Gastroesophageal sphincter (tissue), 4 donors: ENCODE measurements at regions not wholly inside any gene's neighbourhood (a gene's known extent, or its start where the extent isn't known, plus 50 kb on each side); places are given as distances from the start of the nearest gene placed in this dataset.

Source experiments
- ATAC-seq: fragments of 150-250 bp; one replicate; pipeline ENCODE4 v1.9.1; 2016; ENCODE audit warnings: mild to moderate bottlenecking, moderate library complexity
- H3K27ac ChIP-seq, 4 donors: fragments of 200-600 bp; sonication (generic) in 3 of 4; 1 replicate in 3 of 4; 2 replicates in 1 of 4; pipeline ENCODE4 v1.5.1; 2016 to 2019
- H3K27me3 ChIP-seq: fragments of 200-600 bp; sonication (generic); one replicate; pipeline ENCODE4 v1.5.1; 2019
- H3K36me3 ChIP-seq, 2 donors: fragments of 200-600 bp; sonication (generic); one replicate each; pipeline ENCODE4 v1.5.1; 2019; ENCODE audit warnings: control low read depth in 1 of 2
- H3K4me1 ChIP-seq, 3 donors: fragments of 200-600 bp; sonication (generic); 1 replicate in 2 of 3; 2 replicates in 1 of 3; pipeline ENCODE4 v1.5.1; 2016 to 2019; ENCODE audit warnings: control low read depth in 2 of 3
- H3K4me3 ChIP-seq, 2 donors: fragments of 200-600 bp; sonication (generic); one replicate each; pipeline ENCODE4 v1.5.1; 2019; ENCODE audit warnings: mild to moderate bottlenecking in 1 of 2, moderate library complexity in 1 of 2
- H3K9me3 ChIP-seq, 3 donors: fragments of 200-600 bp; sonication (generic); one replicate each; pipeline ENCODE4 v1.5.1; 2017 to 2019; ENCODE audit warnings: control low read depth in 2 of 3
- CTCF ChIP-seq, 4 experiments: fragments of 200-600 bp in 2 of 4; fragments of 450-650 bp in 2 of 4; sonication (generic) in 1 of 4; IDR thresholded peaks; one replicate each; pipeline ENCODE4 v1.5.1; 2017 to 2019; ENCODE audit warnings: antibody characterized with exemption in 4 of 4, mild to moderate bottlenecking in 2 of 4, moderate library complexity in 2 of 4
- EP300 ChIP-seq: sonication (generic); formaldehyde crosslinking; IDR thresholded peaks from one replicate; pipeline ENCODE4 v1.6.1; 2017; ENCODE audit warnings: antibody characterized with exemption, mild to moderate bottlenecking
- POLR2A ChIP-seq, 2 donors: fragments of 450-650 bp; IDR thresholded peaks; one replicate each; pipeline ENCODE4 v1.6.1; 2017; ENCODE audit warnings: antibody characterized with exemption in 2 of 2, mild to moderate bottlenecking in 2 of 2, moderate library complexity in 1 of 2
- POLR2AphosphoS5 ChIP-seq: sonication (generic); formaldehyde crosslinking; IDR thresholded peaks from one replicate; pipeline ENCODE4 v1.6.1; 2017; ENCODE audit warnings: antibody characterized with exemption
- WGBS, 2 donors: methylation state at CpG; one replicate each; pipeline ENCODE4 v1.1.5; 2018; ENCODE audit warnings: low coverage in 1 of 2; 5-methylcytosine and 5-hydroxymethylcytosine counted together

- H3K9me3 ChIP-seq = no peaks in the 10 kb centered on the region
- WGBS, 2 donors = 52 to 60% methylated on average over 8 of the region's 8 CpGs
- peak; percentile 86 for ATAC-seq
- H3K4me3 ChIP-seq = no peak overlapping the region
- no peaks in the 10 kb centered on the region for H3K27me3 ChIP-seq
- no peaks in the 10 kb centered on the region for H3K36me3 ChIP-seq
- TF ChIP-seq CTCF (IDR thresholded peaks at IDR 0.05) (no peak), POLR2AphosphoS5 (peak; percentile 64)
- H3K4me1 ChIP-seq = peaks cover 0 to 12% (median 4%) of the 10 kb centered on the region in 3 donors
- peak overlapping the region in 2 of 4 donors; percentile 12 to 16 for H3K27ac ChIP-seq
These were observed 61.1 kb upstream of the SLC22A16 start for GRCh38 chr6:110537208-110538123.

- no peak overlapping the region for H3K27ac ChIP-seq
- ATAC-seq = no peak
- no peak overlapping the region for H3K4me3 ChIP-seq
- H3K27me3 ChIP-seq = no peaks in the 10 kb centered on the region
- peaks cover 0 to 12% (median 4%) of the 10 kb centered on the region in 3 donors for H3K4me1 ChIP-seq
- WGBS, 2 donors = 39 to 60% methylated on average over 3 of the region's 3 CpGs
- TF ChIP-seq POLR2A (IDR thresholded peaks at IDR 0.05) = no peak
- TF ChIP-seq EP300 = no peak
- H3K9me3 ChIP-seq = no peaks in the 10 kb centered on the region
- H3K36me3 ChIP-seq = no peaks in the 10 kb centered on the region
These were observed 58.5 kb upstream of the SLC22A16 start for GRCh38 chr6:110534731-110535492.

GRCh38 chr6:110532431-110532830 is 56.0 kb upstream of the SLC22A16 start:
- no peak for ATAC-seq
- no peaks in the 10 kb centered on the region for H3K9me3 ChIP-seq
- H3K4me1 ChIP-seq = peaks cover 0 to 20% (median 4%) of the 10 kb centered on the region in 3 donors
- 20 to 44% methylated on average over 1 of the region's 1 CpG for WGBS, 2 donors
- no peak overlapping the region for H3K4me3 ChIP-seq
- H3K27me3 ChIP-seq = no peaks in the 10 kb centered on the region
- TF ChIP-seq POLR2AphosphoS5 (no peak), EP300 (no peak), POLR2A (IDR thresholded peaks at IDR 0.05) (no peak), CTCF (IDR thresholded peaks at IDR 0.05) (no peak)
- H3K36me3 ChIP-seq = no peaks in the 10 kb centered on the region
- no peak overlapping the region for H3K27ac ChIP-seq

GRCh38 chr6:110530671-110531070 is 54.3 kb upstream of the SLC22A16 start:
- TF ChIP-seq POLR2A (IDR thresholded peaks at IDR 0.05) = no peak
- no peak for TF ChIP-seq EP300
- TF ChIP-seq POLR2AphosphoS5 = no peak
- TF ChIP-seq CTCF (IDR thresholded peaks at IDR 0.05) = no peak

GRCh38 chr6:110529907-110530306 is 53.5 kb upstream of the SLC22A16 start:
- Histone ChIP-seq H3K4me1 (peaks cover 0 to 10% (median 0%) of the 10 kb centered on the region in 3 donors), H3K4me3 (no peak overlapping the region), H3K27ac (no peak overlapping the region), H3K36me3 (no peaks in the 10 kb centered on the region), H3K9me3 (no peaks in the 10 kb centered on the region), H3K27me3 (no peaks in the 10 kb centered on the region)
- no peak for ATAC-seq
- 40 to 95% methylated on average over 1 to 2 of the region's 3 CpGs for WGBS, 2 donors
- no peak for TF ChIP-seq POLR2AphosphoS5
- TF ChIP-seq POLR2A (IDR thresholded peaks at IDR 0.05) = no peak
- TF ChIP-seq CTCF (IDR thresholded peaks at IDR 0.05) = no peak
- TF ChIP-seq EP300 = no peak

More at GRCh38 chr6:110530671-110531070, 54.3 kb upstream of the SLC22A16 start:
- Histone ChIP-seq H3K36me3 (no peaks in the 10 kb centered on the region), H3K9me3 (no peaks in the 10 kb centered on the region), H3K4me3 (no peak overlapping the region), H3K27me3 (no peaks in the 10 kb centered on the region), H3K27ac (no peak overlapping the region), H3K4me1 (peaks cover 0 to 10% (median 0%) of the 10 kb centered on the region in 3 donors)
- ATAC-seq = no peak
- WGBS, 2 donors = 59 to 83% methylated on average over 2 of the region's 2 CpGs
